ENCODE measurements at regions not wholly inside any gene's neighbourhood (a gene's known extent, or its start where the extent isn't known, plus 50 kb on each side); places are given as distances from the start of the nearest gene placed in this dataset.

GRCh38 chr4:104964410-104965175 is 182.1 kb upstream of the TET2 start:
- no peak for DNase-seq (ENCODE audit: low read depth)

- DNase-seq (ENCODE audit: low read depth): no peak
These were observed 180.2 kb upstream of the TET2 start for GRCh38 chr4:104966349-104967033.

GRCh38 chr4:104967034-104967401 is 179.7 kb upstream of the TET2 start:
- no peak for DNase-seq (ENCODE audit: low read depth)

GRCh38 chr4:104969394-104970082 is 177.1 kb upstream of the TET2 start:
- DNase-seq (ENCODE audit: low read depth): no peak

- DNase-seq (ENCODE audit: low read depth): no peak
These were observed 175.2 kb upstream of the TET2 start for GRCh38 chr4:104971462-104971861.

- DNase-seq (ENCODE audit: low read depth): no peak
These were observed 173.0 kb upstream of the TET2 start for GRCh38 chr4:104973708-104974107.

GRCh38 chr4:104975617-104976016 is 171.1 kb upstream of the TET2 start:
- no peak for DNase-seq (ENCODE audit: low read depth)

GRCh38 chr4:104976262-104976661 is 170.4 kb upstream of the TET2 start:
- DNase-seq (ENCODE audit: low read depth): no peak

- no peak for DNase-seq (ENCODE audit: low read depth)
These were observed 167.5 kb upstream of the TET2 start for GRCh38 chr4:104979083-104979760.

GRCh38 chr4:104983615-104984179 is 163.0 kb upstream of the TET2 start:
- DNase-seq (ENCODE audit: low read depth): no peak

- DNase-seq (ENCODE audit: low read depth): no peak
These were observed 160.4 kb upstream of the TET2 start for GRCh38 chr4:104986306-104986705.

- no peak for DNase-seq (ENCODE audit: low read depth)
These were observed 157.3 kb upstream of the TET2 start for GRCh38 chr4:104989371-104989770.

GRCh38 chr4:105002278-105002677 is 144.4 kb upstream of the TET2 start:
- DNase-seq (ENCODE audit: low read depth): no peak

GRCh38 chr4:105014234-105014633 is 132.4 kb upstream of the TET2 start:
- no peak for DNase-seq (ENCODE audit: low read depth)

GRCh38 chr4:105014635-105015034 is 132.0 kb upstream of the TET2 start:
- no peak for DNase-seq (ENCODE audit: low read depth)

- DNase-seq (ENCODE audit: low read depth): no peak
These were observed 130.9 kb upstream of the TET2 start for GRCh38 chr4:105015750-105016149.

- DNase-seq (ENCODE audit: low read depth): no peak
These were observed 123.6 kb upstream of the TET2 start for GRCh38 chr4:105022811-105023667.

- no peak for DNase-seq (ENCODE audit: low read depth)
These were observed 123.0 kb upstream of the TET2 start for GRCh38 chr4:105023668-105024055.

GRCh38 chr4:105025263-105026017 is 121.2 kb upstream of the TET2 start:
- DNase-seq (ENCODE audit: low read depth): no peak

- DNase-seq (ENCODE audit: low read depth): no peak
These were observed 109.7 kb upstream of the TET2 start for GRCh38 chr4:105036991-105037390.

GRCh38 chr4:105042451-105042850 is 104.2 kb upstream of the TET2 start:
- no peak for DNase-seq (ENCODE audit: low read depth)
